ENCODE measurements at regions not wholly inside any gene's neighbourhood (a gene's known extent, or its start where the extent isn't known, plus 50 kb on each side); places are given as distances from the start of the nearest gene placed in this dataset.

DNA sequence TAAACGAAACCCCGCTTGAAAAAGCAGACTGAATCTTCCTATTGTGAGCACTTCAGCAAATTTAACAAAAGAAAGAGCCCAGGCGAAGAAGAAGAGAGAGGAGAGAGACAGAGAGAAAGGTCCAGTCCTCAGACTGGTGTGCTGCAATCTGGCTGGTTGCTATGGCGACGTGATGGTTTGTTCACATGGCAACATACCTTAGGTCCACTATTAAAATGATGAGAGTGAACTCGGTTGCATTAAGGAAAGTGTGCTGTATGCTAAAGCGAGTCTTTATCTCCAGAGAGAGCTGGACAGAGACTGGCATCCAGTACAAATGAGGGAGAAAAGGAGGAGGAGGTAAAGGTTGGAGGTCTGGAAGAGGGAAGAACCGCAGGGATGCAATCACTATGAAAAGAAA lies 271.8 kb upstream of the ZFHX3 start:
- H3K36me3 ChIP-seq: no peaks in the 10 kb centered on the region
- peak; percentile 29 for DNase-seq
- TF ChIP-seq CTCF (IDR thresholded peaks at IDR 0.05; ENCODE audit: low read depth, low read length): no peak
- H3K4me3 ChIP-seq (ENCODE audit: low read depth, low read length): no peak overlapping the region
- no peaks in the 10 kb centered on the region for H3K27me3 ChIP-seq
- H3K9me3 ChIP-seq: no peaks in the 10 kb centered on the region
- no peaks in the 10 kb centered on the region for H3K4me1 ChIP-seq

DNA sequence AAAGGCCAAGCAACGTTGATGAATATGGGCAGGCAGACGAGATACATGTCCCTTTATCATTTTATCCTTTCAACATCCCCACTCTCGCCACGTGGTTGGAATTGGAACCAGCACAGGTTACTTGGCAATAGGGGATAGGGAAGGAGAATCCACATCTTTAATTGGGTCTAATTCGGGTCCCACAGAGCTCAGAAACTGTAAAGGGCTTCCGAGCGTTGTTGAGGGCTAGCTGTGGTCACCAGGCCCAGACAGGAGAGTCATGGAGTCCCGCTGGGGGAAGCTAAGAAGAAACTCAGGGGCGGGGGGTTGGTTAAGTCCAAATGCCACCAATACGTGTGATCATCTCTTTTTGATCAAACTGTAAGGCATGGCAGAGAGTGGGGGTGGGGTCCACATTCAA lies 271.3 kb upstream of the ZFHX3 start:
- no peak for TF ChIP-seq CTCF (IDR thresholded peaks at IDR 0.05; ENCODE audit: low read depth, low read length)
- H3K36me3 ChIP-seq: no peaks in the 10 kb centered on the region
- no peak overlapping the region for H3K4me3 ChIP-seq (ENCODE audit: low read depth, low read length)
- DNase-seq: no peak
- no peaks in the 10 kb centered on the region for H3K27me3 ChIP-seq
- H3K9me3 ChIP-seq: no peaks in the 10 kb centered on the region
- H3K4me1 ChIP-seq: no peaks in the 10 kb centered on the region

DNA sequence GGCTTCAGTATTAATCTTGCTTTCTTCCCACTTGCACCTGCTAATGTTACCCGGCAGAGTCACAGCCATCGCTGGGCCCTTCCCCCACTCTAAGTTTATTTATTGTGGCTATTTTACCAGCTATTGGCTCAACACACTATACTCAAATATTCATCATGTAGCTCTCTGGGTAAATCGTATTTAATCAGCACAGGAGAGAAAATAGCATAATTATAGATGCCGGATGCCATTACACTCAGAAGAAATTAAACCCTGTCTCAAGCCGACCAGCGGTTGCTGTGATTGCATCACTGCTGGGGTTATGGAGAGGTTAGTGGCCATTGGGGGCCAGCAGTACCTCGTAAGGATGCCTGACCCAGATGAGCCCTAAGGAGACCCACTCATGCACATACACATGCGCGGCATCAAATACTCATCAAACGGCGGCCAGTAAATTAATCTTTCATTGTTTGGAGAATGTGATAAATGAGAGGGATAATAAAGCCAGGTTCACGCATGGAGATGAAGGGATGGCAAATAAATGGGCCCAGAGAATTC lies 269.5 kb upstream of the ZFHX3 start:
- no peak overlapping the region for H3K4me3 ChIP-seq (ENCODE audit: low read depth, low read length)
- no peaks in the 10 kb centered on the region for H3K36me3 ChIP-seq
- no peak for TF ChIP-seq CTCF (IDR thresholded peaks at IDR 0.05; ENCODE audit: low read depth, low read length)
- no peak for DNase-seq
- H3K9me3 ChIP-seq: no peaks in the 10 kb centered on the region
- no peaks in the 10 kb centered on the region for H3K4me1 ChIP-seq
- H3K27me3 ChIP-seq: no peaks in the 10 kb centered on the region

DNA sequence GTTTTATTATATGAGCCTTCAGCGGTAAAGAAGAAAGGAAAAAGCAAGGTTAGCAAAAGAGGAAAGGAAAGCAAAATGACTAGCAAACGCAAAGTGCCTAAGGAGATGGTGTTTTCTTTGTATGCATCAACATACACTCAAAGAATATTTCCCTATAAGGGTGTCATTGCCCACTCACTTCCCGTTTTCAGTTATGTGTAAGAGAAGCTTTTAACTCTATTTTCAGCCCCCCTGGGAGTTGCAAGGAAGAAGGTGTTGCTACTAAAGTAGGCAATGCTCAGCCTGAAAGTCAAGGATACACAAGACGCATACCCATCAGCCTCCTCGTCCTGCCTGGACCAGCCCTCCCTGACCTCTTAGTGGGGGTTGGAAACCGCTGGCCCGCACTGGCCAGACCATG lies 267.7 kb upstream of the ZFHX3 start:
- H3K36me3 ChIP-seq: no peaks in the 10 kb centered on the region
- no peak for TF ChIP-seq CTCF (IDR thresholded peaks at IDR 0.05; ENCODE audit: low read depth, low read length)
- DNase-seq: no peak
- H3K9me3 ChIP-seq: no peaks in the 10 kb centered on the region
- 0 out of 2 replicates have a peak, but pooled peaks cover 5% of the 10 kb centered on the region for H3K4me1 ChIP-seq
- no peaks in the 10 kb centered on the region for H3K27me3 ChIP-seq
- no peak overlapping the region for H3K4me3 ChIP-seq (ENCODE audit: low read depth, low read length)

DNA sequence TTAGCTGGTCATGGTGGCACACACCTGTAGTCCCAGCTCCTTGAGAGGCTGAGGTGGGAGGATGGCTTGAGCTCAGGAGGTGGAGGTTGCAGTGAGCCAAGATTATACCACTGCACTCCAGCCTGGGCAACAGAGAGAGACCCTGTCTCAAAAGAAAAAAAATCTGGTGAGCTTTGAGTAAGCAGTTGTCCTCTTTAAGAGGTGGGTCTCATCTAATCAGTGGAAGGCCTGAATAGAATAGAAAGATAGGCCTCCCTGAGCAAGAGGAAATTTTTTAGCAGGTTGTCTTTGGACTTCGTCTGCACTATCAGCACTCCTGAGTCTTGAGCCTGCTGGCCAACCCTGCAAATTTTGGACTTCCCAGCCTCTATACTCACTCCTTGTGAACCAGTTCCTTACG lies 266.0 kb upstream of the ZFHX3 start:
- no peak overlapping the region for H3K4me3 ChIP-seq (ENCODE audit: low read depth, low read length)
- no peaks in the 10 kb centered on the region for H3K27me3 ChIP-seq

More for the DNA sequence above, 266.0 kb upstream of the ZFHX3 start:
- H3K9me3 ChIP-seq: no peaks in the 10 kb centered on the region
- no peak for TF ChIP-seq CTCF (IDR thresholded peaks at IDR 0.05; ENCODE audit: low read depth, low read length)
- H3K36me3 ChIP-seq: no peaks in the 10 kb centered on the region
- no peak for DNase-seq
- 0 out of 2 replicates have a peak, but pooled peaks cover 5% of the 10 kb centered on the region for H3K4me1 ChIP-seq
